SK-MEL-5 (cell line): ENCODE measurements at regions not wholly inside any gene's neighbourhood (a gene's known extent, or its start where the extent isn't known, plus 50 kb on each side); places are given as distances from the start of the nearest gene placed in this dataset.

Experiments used
- DNase-seq: peaks from one replicate; pipeline ENCODE4 v3.0.0-alpha.2; 2016; ENCODE audit warnings: low read depth, low spot score
- in situ Hi-C: cut with HindIII; loops from 2 replicates; pipeline ENCODE4 v1.10.0; 2016; ENCODE audit warnings: low sequenced_read_pairs, high pct_unique_total_duplicates, low pct_unique_long_range_greater_than_20kb

GRCh38 chr9:89655990-89656657, 51.3 kb downstream of the GADD45G start:
- in situ Hi-C loops: no loop called here

DNA sequence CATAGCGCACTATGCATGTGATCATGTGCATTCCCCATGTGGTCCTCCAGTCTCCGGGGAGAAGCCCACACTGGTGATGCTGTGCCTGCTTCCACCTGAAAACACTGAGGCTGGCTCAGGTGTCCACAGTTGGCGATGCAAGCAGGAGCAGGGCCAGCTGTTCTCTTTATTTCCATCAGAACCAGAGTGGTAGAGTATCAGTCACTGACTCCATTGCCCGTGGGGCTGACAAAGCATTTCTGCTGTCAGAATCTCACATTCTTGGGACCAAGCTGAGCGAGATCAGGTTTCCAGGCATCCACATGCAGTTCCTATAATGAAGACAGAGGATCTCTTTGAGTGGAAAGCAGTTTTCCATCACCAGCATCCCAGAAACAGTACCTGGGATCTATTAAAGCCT, 52.5 kb downstream of the GADD45G start:
- no peak for DNase-seq
- in situ Hi-C loops: no loop called here

More at GRCh38 chr9:89655990-89656657, 51.3 kb downstream of the GADD45G start:
- DNase-seq: no peak

- in situ Hi-C loops: no loop called here
- no peak for DNase-seq
Measured at GRCh38 chr9:89657765-89658164, 53.0 kb downstream of the GADD45G start.

DNA sequence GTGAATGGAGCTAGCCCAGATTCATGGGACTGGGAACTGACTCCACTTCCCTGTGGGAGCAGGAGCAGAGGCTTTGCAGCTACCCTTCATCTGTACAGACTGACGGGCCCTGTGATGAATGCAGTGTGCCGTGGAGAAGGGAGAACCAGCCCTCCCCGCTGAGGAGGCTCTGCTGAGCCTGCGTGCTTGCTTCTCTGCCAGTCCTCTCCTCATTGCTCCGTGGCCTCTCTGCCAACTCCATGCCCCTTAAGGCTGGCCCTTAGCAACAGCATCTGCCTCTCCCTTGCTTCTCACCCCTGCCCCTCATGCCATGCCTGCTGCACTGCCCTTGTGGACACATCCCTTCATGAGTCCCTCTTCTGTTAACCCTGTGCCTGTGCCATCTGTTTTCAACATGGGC, 53.6 kb downstream of the GADD45G start:
- no peak for DNase-seq
- in situ Hi-C loops: no loop called here

- in situ Hi-C loops: no loop called here
- DNase-seq: no peak
Measured at GRCh38 chr9:89658931-89659330, 54.1 kb downstream of the GADD45G start.

GRCh38 chr9:89659473-89659872, 54.7 kb downstream of the GADD45G start:
- in situ Hi-C loops: no loop called here
- DNase-seq: no peak

DNA sequence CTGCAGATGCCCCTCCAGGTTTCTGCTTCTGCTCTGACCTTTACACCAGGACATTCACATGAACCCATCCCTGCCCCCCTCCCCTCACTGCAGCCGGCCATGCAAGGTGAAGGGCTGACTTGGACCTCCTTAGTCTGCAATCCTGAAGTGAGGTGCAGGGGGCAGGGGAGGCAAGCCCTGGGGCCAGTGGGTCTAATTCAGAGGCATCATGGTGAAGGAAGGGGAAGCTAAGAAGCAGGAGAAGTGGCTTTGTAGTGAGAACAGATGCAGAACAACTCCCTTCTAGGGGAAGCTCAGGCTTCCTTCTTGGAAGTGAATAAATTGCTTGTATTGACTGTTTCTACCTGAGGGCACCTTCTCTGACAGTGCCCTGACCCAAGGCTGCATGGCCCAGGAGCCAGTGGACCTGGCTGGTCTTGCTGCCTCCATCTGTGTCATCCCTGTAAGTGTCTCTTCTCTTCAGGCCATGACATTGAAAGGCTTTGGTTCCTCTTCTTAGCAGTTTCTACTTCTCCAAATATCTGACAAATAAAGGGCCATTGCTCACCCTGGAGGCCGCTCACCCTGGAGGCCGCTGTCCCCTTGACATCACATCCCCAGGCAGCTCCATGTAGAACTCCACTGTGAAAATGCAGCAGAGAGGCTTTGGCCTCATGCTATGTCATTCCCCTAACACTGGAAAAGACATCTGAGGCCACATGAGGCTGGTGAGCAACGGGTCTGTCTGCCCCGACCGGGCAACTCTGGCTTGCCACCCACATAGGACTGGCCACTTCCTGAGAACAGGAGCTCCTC, 55.3 kb downstream of the GADD45G start:
- DNase-seq: no peak
- in situ Hi-C loops: no loop called here

DNA sequence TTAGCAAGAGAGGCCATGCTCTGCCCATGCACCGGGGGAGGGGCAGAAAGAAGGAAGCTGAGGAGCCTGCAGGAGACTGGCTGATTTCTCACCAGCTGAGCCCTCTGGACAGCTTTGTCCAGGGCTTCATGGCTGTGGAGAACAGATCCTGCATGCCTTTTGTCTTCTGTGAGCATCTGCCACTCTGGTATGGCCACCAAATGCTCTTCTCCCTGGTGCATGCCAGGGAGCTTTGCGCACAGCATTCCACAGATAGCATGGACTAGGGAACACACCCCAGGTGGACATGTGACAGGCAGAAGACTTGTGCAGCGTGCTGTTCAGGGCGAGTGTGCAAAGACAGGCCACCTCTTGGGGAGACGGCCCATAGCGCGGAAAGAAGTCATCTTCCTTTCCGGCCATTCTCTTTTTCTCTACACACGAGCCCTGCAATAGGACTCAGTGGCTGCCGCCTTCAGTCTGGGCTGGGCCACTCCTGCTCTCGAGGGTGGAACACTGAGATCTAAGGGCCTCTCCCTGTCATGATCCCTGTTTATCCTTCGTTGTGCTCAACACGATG, 56.7 kb downstream of the GADD45G start:
- in situ Hi-C loops: no loop called here
- no peak for DNase-seq

DNA sequence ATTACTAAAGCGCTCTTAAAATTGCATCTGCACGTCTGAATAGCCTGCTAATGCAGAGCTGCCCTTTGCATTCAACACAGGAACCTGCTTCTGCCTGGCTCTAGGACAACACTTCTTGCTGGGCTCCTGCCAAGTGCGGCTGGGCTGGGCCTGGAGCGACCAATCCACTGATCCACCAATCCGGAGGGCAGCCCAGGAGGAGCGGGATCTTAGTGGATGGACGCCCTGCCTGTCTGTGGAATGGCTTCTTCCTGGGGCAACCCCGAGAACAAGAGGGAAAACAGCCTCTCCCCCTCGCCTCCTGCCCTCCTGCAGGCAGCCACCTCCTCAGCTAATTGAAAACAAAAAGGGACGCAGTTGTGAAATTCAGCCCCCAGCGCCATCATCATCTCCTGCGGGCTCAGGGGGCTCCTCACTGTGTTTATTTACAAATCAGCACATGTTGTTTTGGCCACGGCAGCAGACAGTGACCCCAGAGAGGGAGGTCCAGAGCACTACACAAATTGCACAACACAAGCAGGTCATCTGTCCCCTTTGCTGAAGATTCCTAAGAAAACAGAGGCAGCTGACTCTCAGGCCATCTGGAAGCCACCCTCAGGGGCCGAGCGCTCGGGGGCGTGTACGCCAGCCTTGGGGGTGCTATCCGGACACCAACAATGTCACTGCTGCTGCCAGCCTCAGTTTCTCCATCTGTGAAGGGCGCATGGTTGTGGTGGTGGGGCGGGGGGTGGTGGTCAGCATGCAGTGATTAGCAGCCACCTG, 57.3 kb downstream of the GADD45G start:
- peak; percentile 63 for DNase-seq
- in situ Hi-C loops: no loop called here

DNA sequence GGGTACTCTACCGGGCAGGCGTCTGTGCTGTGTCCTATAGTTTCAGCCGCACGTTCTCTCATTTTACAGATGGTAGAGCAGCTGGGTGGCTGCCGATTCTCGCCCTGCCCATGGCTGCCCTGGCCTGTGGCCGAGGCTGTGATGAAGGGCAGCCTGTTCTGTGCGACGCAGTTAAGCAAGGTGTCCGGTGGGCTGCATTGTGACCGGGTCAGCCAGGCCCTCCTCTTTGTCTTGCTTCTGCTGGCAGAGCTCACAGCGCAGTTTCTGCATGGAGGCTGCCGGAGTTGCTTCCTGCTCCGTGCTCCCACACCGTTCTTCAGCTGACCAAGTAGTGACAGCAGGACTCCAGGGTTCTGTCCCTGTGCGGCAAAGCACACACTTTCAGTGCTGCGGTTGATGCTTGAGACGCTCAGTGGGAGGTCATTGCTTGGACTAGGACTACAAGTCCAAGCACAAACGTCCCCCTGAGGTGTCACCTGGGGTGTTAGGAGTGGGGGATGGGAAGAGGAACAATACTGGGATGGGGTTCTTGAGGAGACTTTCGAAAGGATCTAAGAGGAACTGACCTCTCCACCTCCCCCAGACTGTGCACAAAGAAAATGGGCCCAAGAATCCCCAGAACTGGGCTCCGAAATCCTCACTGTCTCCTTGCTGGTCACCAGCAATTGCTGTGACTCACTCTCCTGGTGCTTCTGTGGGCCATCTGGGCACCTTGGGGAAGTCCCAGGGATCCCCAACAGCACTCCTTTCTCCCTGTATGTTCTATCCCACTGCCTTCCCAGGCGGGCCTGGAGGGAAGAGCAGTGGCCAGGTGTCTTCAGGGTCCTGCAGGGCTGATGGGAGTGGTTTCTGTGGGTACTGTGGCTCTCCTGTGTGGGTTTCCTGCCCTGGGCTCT, 58.2 kb downstream of the GADD45G start:
- in situ Hi-C loops: no loop called here

DNA sequence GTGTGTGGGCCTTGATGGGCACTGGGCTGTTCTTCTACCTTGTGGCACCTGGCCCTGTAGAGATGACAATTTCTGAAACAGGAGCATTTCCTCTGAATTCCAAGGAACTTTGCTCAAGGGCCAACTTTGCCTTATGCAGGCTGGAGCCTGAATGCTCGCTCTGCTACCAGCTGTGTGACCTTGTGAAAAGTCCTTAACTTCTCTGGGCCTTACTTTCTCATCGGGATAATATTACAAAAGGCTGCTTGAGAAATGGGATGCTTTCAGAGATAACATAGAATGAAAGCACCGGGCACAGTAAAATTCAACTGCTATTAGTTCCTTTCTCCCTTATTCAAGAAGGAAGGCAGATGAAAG, 58.8 kb downstream of the GADD45G start:
- in situ Hi-C loops: no loop called here
- DNase-seq: no peak

More for the DNA sequence above, 58.2 kb downstream of the GADD45G start:
- DNase-seq: no peak

GRCh38 chr9:89664010-89664409, 59.2 kb downstream of the GADD45G start:
- no peak for DNase-seq
- in situ Hi-C loops: no loop called here

DNA sequence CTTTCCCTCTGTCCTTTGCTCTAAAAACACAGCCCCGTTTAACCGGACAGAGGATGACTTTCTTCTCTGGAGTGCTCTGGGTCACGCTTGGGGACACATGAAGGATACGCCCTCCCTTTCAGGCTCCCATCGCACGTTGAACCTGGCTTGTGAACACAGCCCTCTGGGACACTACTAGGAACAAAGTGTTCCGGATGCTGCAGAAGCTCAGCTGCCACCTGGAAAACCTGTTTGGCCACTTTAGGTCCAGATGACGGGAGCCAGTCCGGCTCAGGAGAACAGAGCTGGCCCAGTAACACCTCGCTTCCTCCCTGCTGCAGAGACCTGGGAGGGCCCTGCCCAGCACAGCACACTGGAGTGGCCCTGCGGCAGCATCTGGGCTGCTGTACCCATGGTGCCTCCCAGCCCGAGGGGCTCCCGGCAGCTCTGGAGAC, 60.1 kb downstream of the GADD45G start:
- in situ Hi-C loops: no loop called here
- no peak for DNase-seq

- in situ Hi-C loops: no loop called here
Measured at GRCh38 chr9:89666364-89666763, 61.6 kb downstream of the GADD45G start.

GRCh38 chr9:89666950-89667349, 62.1 kb downstream of the GADD45G start:
- DNase-seq: no peak
- in situ Hi-C loops: no loop called here

More at GRCh38 chr9:89666364-89666763, 61.6 kb downstream of the GADD45G start:
- DNase-seq: no peak

DNA sequence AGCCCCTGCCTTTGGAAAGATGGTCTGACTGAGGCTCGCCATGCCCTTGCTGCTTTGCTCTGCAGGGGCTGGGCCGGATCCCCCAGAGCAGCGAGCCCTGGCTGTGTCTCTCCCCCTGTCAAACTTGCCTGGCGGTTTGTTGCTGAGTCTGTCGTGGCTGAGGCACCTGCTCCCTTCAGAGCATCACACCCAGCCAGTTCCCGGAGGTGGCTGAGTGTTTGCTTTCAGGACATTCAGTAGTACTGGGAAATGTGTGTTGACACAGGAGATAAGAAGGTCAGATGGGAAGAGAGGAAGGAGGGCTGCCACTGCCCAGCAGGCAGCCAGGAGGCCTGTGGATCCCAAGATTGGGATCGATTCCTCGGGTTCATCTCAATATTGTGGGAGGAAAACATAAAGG, 62.9 kb downstream of the GADD45G start:
- no peak for DNase-seq
- in situ Hi-C loops: no loop called here

- DNase-seq: no peak
- in situ Hi-C loops: no loop called here
Measured at GRCh38 chr9:89668216-89668865, 63.5 kb downstream of the GADD45G start.
